Neuronal stem cell (in vitro differentiated cells): ENCODE measurements at regions not wholly inside any gene's neighbourhood (a gene's known extent, or its start where the extent isn't known, plus 50 kb on each side); places are given as distances from the start of the nearest gene placed in this dataset.

Experiments used
- DNase-seq: peaks from one replicate; pipeline ENCODE4 v3.0.0-alpha.2; 2013; ENCODE audit warnings: low spot score
- H2AFZ ChIP-seq: one replicate; pipeline ENCODE4 v1.6.1; 2013; ENCODE audit warnings: mild to moderate bottlenecking, low read length, inconsistent platforms
- H2AK5ac ChIP-seq: 2 replicates; pipeline ENCODE4 v1.6.1; 2013; ENCODE audit warnings: low read depth, mild to moderate bottlenecking, inconsistent platforms, low read length, moderate library complexity, mixed read lengths
- H2BK120ac ChIP-seq: 2 replicates; pipeline ENCODE4 v1.6.1; 2013; ENCODE audit warnings: low read depth, mild to moderate bottlenecking, inconsistent platforms, low read length, moderate library complexity, mixed read lengths
- H2BK12ac ChIP-seq: one replicate; pipeline ENCODE4 v1.6.1; 2013; ENCODE audit warnings: low read length, inconsistent platforms
- H2BK15ac ChIP-seq: 2 replicates; pipeline ENCODE4 v1.6.1; 2013; ENCODE audit warnings: mild to moderate bottlenecking, low read length, inconsistent platforms, mixed read lengths
- H2BK5ac ChIP-seq: one replicate; pipeline ENCODE4 v1.6.1; 2013; ENCODE audit warnings: inconsistent platforms, mild to moderate bottlenecking, low read length, moderate library complexity
- H3K14ac ChIP-seq: one replicate; pipeline ENCODE4 v1.6.1; 2013; ENCODE audit warnings: low read length, inconsistent platforms
- H3K18ac ChIP-seq: 2 replicates; pipeline ENCODE4 v1.6.1; 2013; ENCODE audit warnings: low read length, inconsistent platforms
- H3K23ac ChIP-seq: 2 replicates; pipeline ENCODE4 v1.6.1; 2013; ENCODE audit warnings: low read depth, mild to moderate bottlenecking, mixed read lengths, low read length, inconsistent platforms; ENCODE audit not compliant: poor library complexity
- H3K27ac ChIP-seq: replicated peaks from 3 replicates; pipeline ENCODE4 v1.5.1; 2013; ENCODE audit warnings: low read length, inconsistent platforms
- H3K27me3 ChIP-seq, 3 experiments: 2 replicates each; pipeline ENCODE4 v1.6.1; 2013; ENCODE audit warnings: low read length in 3 of 3, mild to moderate bottlenecking in 2 of 3, inconsistent platforms in 1 of 3, low read depth in 1 of 3, mixed read lengths in 1 of 3, moderate library complexity in 1 of 3; ENCODE audit not compliant: control insufficient read depth in 3 of 3, insufficient read depth in 3 of 3
- H3K36me3 ChIP-seq, 2 donors: replicated peaks in 1 of 2; 2 replicates each; pipeline ENCODE4 v1.6.1; 2013; ENCODE audit warnings: low read length in 2 of 2; ENCODE audit not compliant: control insufficient read depth in 2 of 2, insufficient read depth in 2 of 2
- H3K4ac ChIP-seq: 2 replicates; pipeline ENCODE4 v1.6.1; 2013; ENCODE audit warnings: inconsistent platforms, mild to moderate bottlenecking, low read length, moderate library complexity
- H3K4me1 ChIP-seq, 2 donors: 1 replicate in 1 of 2; 2 replicates in 1 of 2; pipeline ENCODE4 v1.6.1; 2013; ENCODE audit warnings: low read length in 2 of 2, low read depth in 1 of 2; ENCODE audit not compliant: control insufficient read depth in 2 of 2, insufficient read depth in 1 of 2
- H3K4me2 ChIP-seq: one replicate; pipeline ENCODE4 v1.6.1; 2013; ENCODE audit warnings: mild to moderate bottlenecking, low read length, inconsistent platforms; ENCODE audit not compliant: insufficient read depth, poor library complexity, severe bottlenecking
- H3K4me3 ChIP-seq, 2 donors: 2 replicates each; pipeline ENCODE4 v1.5.1; 2013; ENCODE audit warnings: low read length in 2 of 2, mild to moderate bottlenecking in 2 of 2, inconsistent platforms in 1 of 2, moderate library complexity in 1 of 2
- H3K79me1 ChIP-seq: one replicate; pipeline ENCODE4 v1.6.1; 2013; ENCODE audit warnings: low read depth, mild to moderate bottlenecking, inconsistent platforms, low read length, moderate library complexity
- H3K9ac ChIP-seq: one replicate; pipeline ENCODE4 v1.6.1; 2013; ENCODE audit warnings: mild to moderate bottlenecking, low read depth, low read length, inconsistent platforms; ENCODE audit not compliant: poor library complexity
- H3K9me3 ChIP-seq, 2 donors: replicated peaks in 1 of 2; 2 replicates each; pipeline versions ENCODE3 to v1.6.1; 2013; ENCODE audit warnings: low read length in 2 of 2, mild to moderate bottlenecking in 2 of 2, inconsistent platforms in 1 of 2, low read depth in 1 of 2, mixed read lengths in 1 of 2, moderate library complexity in 1 of 2; ENCODE audit not compliant: control insufficient read depth in 2 of 2, insufficient read depth in 1 of 2
- H4K8ac ChIP-seq: one replicate; pipeline ENCODE4 v1.6.1; 2013; ENCODE audit warnings: low read depth, mild to moderate bottlenecking, inconsistent platforms, low read length, moderate library complexity
- H4K91ac ChIP-seq: one replicate; pipeline ENCODE4 v1.6.1; 2013; ENCODE audit warnings: low read length, low read depth, mild to moderate bottlenecking, inconsistent platforms; ENCODE audit not compliant: poor library complexity
- whole genome bisulfite sequencing, 2 donors: extraction: QIAGEN DNeasy Blood & Tissue Kit; methylation state at CpG; one replicate each; pipeline ENCODE4 v1.1.7; 2013; ENCODE audit warnings: missing lambda C conversion rate in 2 of 2, mixed read lengths in 1 of 2; ENCODE audit not compliant: insufficient read length in 2 of 2, insufficient replicate concordance in 1 of 2; ENCODE audit errors: extremely low coverage in 2 of 2; 5-methylcytosine and 5-hydroxymethylcytosine counted together

- no peak overlapping the region for H2BK5ac ChIP-seq
- no peak overlapping the region for H4K8ac ChIP-seq
- no peaks in the 10 kb centered on the region for H3K27me3 ChIP-seq
- H2AFZ ChIP-seq = no peak overlapping the region
- no peak overlapping the region for H2BK12ac ChIP-seq
- H3K4me2 ChIP-seq = no peak overlapping the region
- no peaks in the 10 kb centered on the region for H3K9me3 ChIP-seq
- no peak for DNase-seq
- no peak overlapping the region for H2BK120ac ChIP-seq
- no peaks in the 10 kb centered on the region for H3K79me1 ChIP-seq
- no peak overlapping the region for H3K23ac ChIP-seq
- H4K91ac ChIP-seq = no peak overlapping the region
- no peak overlapping the region for H3K18ac ChIP-seq
- H3K4me1 ChIP-seq = peaks cover 0 to 3% of the 10 kb centered on the region in 2 donors
- no peak overlapping the region for H3K4me3 ChIP-seq
- H3K36me3 ChIP-seq = no peaks in the 10 kb centered on the region
- no peak overlapping the region for H3K9ac ChIP-seq
- peak overlapping the region; percentile 13 for H3K27ac ChIP-seq
- H3K14ac ChIP-seq = no peak overlapping the region
- WGBS, 2 donors = no CpG with 5 or more reads among the region's 4 CpGs
- no peak overlapping the region for H2AK5ac ChIP-seq
- H3K4ac ChIP-seq = no peak overlapping the region
- no peak overlapping the region for H2BK15ac ChIP-seq
These were observed 384.4 kb upstream of the IRAK1BP1 start for GRCh38 chr6:78482801-78483552.

GRCh38 chr6:78483553-78484197, 383.7 kb upstream of the IRAK1BP1 start:
- no CpG with 5 or more reads among the region's 2 CpGs for WGBS, 2 donors
- no peaks in the 10 kb centered on the region for H3K27me3 ChIP-seq

GRCh38 chr6:78484198-78485064, 382.9 kb upstream of the IRAK1BP1 start:
- Histone ChIP-seq H3K4me1 (peaks cover 0 to 3% of the 10 kb centered on the region in 2 donors), H2AFZ (no peak overlapping the region), H2BK12ac (no peak overlapping the region), H2AK5ac (no peak overlapping the region), H3K79me1 (no peaks in the 10 kb centered on the region), H3K4ac (no peak overlapping the region), H3K4me3 (no peak overlapping the region), H2BK5ac (no peak overlapping the region), H3K9me3 (no peaks in the 10 kb centered on the region), H4K91ac (no peak overlapping the region), H4K8ac (no peak overlapping the region), H3K36me3 (no peaks in the 10 kb centered on the region), H2BK120ac (no peak overlapping the region), H3K23ac (no peak overlapping the region), H3K14ac (no peak overlapping the region), H3K27ac (no peak overlapping the region), H3K9ac (no peak overlapping the region), H3K18ac (no peak overlapping the region), H3K27me3 (no peaks in the 10 kb centered on the region), H2BK15ac (no peak overlapping the region), H3K4me2 (no peak overlapping the region)
- WGBS, 2 donors = no CpG with 5 or more reads among the region's 1 CpG
- no peak for DNase-seq

More at GRCh38 chr6:78483553-78484197, 383.7 kb upstream of the IRAK1BP1 start:
- H3K36me3 ChIP-seq = no peaks in the 10 kb centered on the region
- no peak overlapping the region for H3K9ac ChIP-seq
- H2AFZ ChIP-seq = no peak overlapping the region
- H2BK5ac ChIP-seq = no peak overlapping the region
- no peak overlapping the region for H2BK120ac ChIP-seq
- no peak overlapping the region for H3K4ac ChIP-seq
- H2BK12ac ChIP-seq = no peak overlapping the region
- H3K18ac ChIP-seq = no peak overlapping the region
- no peak overlapping the region for H3K4me3 ChIP-seq
- H3K14ac ChIP-seq = no peak overlapping the region
- H3K4me2 ChIP-seq = no peak overlapping the region
- DNase-seq = no peak
- H3K23ac ChIP-seq = no peak overlapping the region
- no peaks in the 10 kb centered on the region for H3K9me3 ChIP-seq
- H4K8ac ChIP-seq = no peak overlapping the region
- H2BK15ac ChIP-seq = no peak overlapping the region
- H3K4me1 ChIP-seq = peaks cover 0 to 3% of the 10 kb centered on the region in 2 donors
- no peak overlapping the region for H2AK5ac ChIP-seq
- H3K27ac ChIP-seq = no peak overlapping the region
- H4K91ac ChIP-seq = no peak overlapping the region
- no peaks in the 10 kb centered on the region for H3K79me1 ChIP-seq

GRCh38 chr6:78487401-78487800, 379.9 kb upstream of the IRAK1BP1 start:
- no peak overlapping the region for H3K23ac ChIP-seq
- H2BK5ac ChIP-seq = no peak overlapping the region
- no CpG with 5 or more reads among the region's 1 CpG for WGBS, 2 donors
- no peak overlapping the region for H2AK5ac ChIP-seq
- H3K4me1 ChIP-seq = peaks cover 0 to 5% of the 10 kb centered on the region in 2 donors
- no peak overlapping the region for H3K4ac ChIP-seq
- no peak overlapping the region for H3K14ac ChIP-seq
- no peak overlapping the region for H2AFZ ChIP-seq
- H3K9me3 ChIP-seq = no peaks in the 10 kb centered on the region
- no peak overlapping the region for H2BK15ac ChIP-seq
- DNase-seq = no peak
- no peak overlapping the region for H2BK12ac ChIP-seq
- no peaks in the 10 kb centered on the region for H3K27me3 ChIP-seq
- no peak overlapping the region for H3K27ac ChIP-seq
- no peak overlapping the region for H4K8ac ChIP-seq
- H3K4me3 ChIP-seq = no peak overlapping the region
- H3K18ac ChIP-seq = no peak overlapping the region
- H3K4me2 ChIP-seq = no peak overlapping the region
- no peak overlapping the region for H2BK120ac ChIP-seq
- no peak overlapping the region for H3K9ac ChIP-seq
- H3K79me1 ChIP-seq = no peaks in the 10 kb centered on the region
- H3K36me3 ChIP-seq = no peaks in the 10 kb centered on the region
- H4K91ac ChIP-seq = no peak overlapping the region
